Kidney epithelial cell (primary cell): ENCODE measurements at regions not wholly inside any gene's neighbourhood (a gene's known extent, or its start where the extent isn't known, plus 50 kb on each side); places are given as distances from the start of the nearest gene placed in this dataset.

ENCODE experiments used
- DNase-seq: peaks from one replicate; pipeline ENCODE4 v3.0.0-alpha.2; 2010; ENCODE audit warnings: low read depth
- H3K27me3 ChIP-seq: 2 replicates; pipeline ENCODE4 v1.6.0; 2011; ENCODE audit warnings: low read length; ENCODE audit not compliant: control insufficient read depth, insufficient read depth
- H3K36me3 ChIP-seq: 2 replicates; pipeline ENCODE4 v1.5.1; 2011; ENCODE audit warnings: low read length; ENCODE audit not compliant: control insufficient read depth, insufficient read depth
- H3K4me3 ChIP-seq: 2 replicates; pipeline ENCODE4 v1.5.1; 2011; ENCODE audit warnings: low read depth, mild to moderate bottlenecking, control low read depth, low read length
- CTCF ChIP-seq: IDR thresholded peaks from 2 replicates; pipeline ENCODE4 v1.5.1; 2011; ENCODE audit warnings: mild to moderate bottlenecking, moderate library complexity, low read length, control low read depth, inconsistent platforms; ENCODE audit not compliant: insufficient read depth, poor library complexity, severe bottlenecking

DNA sequence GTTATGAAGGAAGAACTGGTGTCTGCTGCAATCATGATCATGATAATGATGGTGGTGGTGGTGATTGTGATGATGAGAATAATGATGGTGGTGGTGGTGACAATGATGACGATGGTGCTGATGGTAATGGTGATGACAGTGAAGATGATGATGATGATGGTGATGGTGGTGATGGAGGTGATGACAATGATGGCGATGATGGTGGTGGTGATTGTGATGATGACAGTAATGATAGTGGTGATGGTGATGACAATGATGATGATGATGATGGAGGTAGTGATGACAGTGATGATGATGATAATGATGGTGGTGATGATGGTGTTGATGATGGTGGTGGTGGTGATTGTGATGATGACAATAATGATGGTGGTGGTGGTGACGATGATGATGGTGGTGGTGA lies 52.8 kb upstream of the ANO1 start:
- Histone ChIP-seq H3K4me3 (no peak overlapping the region), H3K36me3 (no peaks in the 10 kb centered on the region), H3K27me3 (no peaks in the 10 kb centered on the region)
- no peak for TF ChIP-seq CTCF
- DNase-seq = no peak

- TF ChIP-seq CTCF = no peak
- H3K36me3 ChIP-seq = no peaks in the 10 kb centered on the region
- H3K4me3 ChIP-seq = no peak overlapping the region
- H3K27me3 ChIP-seq = no peaks in the 10 kb centered on the region
- DNase-seq = no peak
Observed at GRCh38 chr11:70026012-70026411, 52.1 kb upstream of the ANO1 start.

- TF ChIP-seq CTCF = no peak
- DNase-seq = no peak
- Histone ChIP-seq H3K36me3 (no peaks in the 10 kb centered on the region), H3K27me3 (no peaks in the 10 kb centered on the region), H3K4me3 (no peak overlapping the region)
Observed at GRCh38 chr11:70026726-70027125, 51.4 kb upstream of the ANO1 start.

- no peak for DNase-seq
- no peak for TF ChIP-seq CTCF
- Histone ChIP-seq H3K36me3 (no peaks in the 10 kb centered on the region), H3K27me3 (no peaks in the 10 kb centered on the region), H3K4me3 (no peak overlapping the region)
Observed at GRCh38 chr11:70027451-70027850, 50.7 kb upstream of the ANO1 start.

GRCh38 chr11:70028147-70028855 lies 49.8 kb upstream of the ANO1 start:
- no peaks in the 10 kb centered on the region for H3K27me3 ChIP-seq
- no peaks in the 10 kb centered on the region for H3K36me3 ChIP-seq
- TF ChIP-seq CTCF = no peak
- DNase-seq = no peak
- no peak overlapping the region for H3K4me3 ChIP-seq
